GM12878 (cell line): ENCODE measurements at regions not wholly inside any gene's neighbourhood (a gene's known extent, or its start where the extent isn't known, plus 50 kb on each side); places are given as distances from the start of the nearest gene placed in this dataset.

ENCODE experiments used
- ATAC-seq: fragments of 200-7000 bp; cut with Tn5 transposase; 3 replicates; pipeline ENCODE4 v1.9.1; 2020; ENCODE audit warnings: mild to moderate bottlenecking, moderate library complexity
- BruUV-seq: library from RNA; stranded (reverse); fragments of 400-500 nt; replicated peaks from 2 replicates; lab custom pipeline; 2021; lab: Mats Ljungman, UMichigan
- CTCF ChIA-PET: fragments of 300-600 bp; sonication (Branson Sonifier 250); formaldehyde crosslinking; extraction: SDS; loops from one replicate; lab custom pipeline; 2021; ENCODE audit warnings: inconsistent platforms; lab: Yijun Ruan, JAX
- POLR2A ChIA-PET: fragments of 350-600 bp; formaldehyde crosslinking; extraction: SDS; loops from one replicate; lab custom pipeline; 2021; ENCODE audit warnings: inconsistent platforms; lab: Charles Lee
- RAD21 ChIA-PET: fragments of 300-600 bp; sonication (Branson Sonifier 250); formaldehyde crosslinking; loops from one replicate; lab custom pipeline; 2023; ENCODE audit warnings: antibody characterized with exemption; ENCODE audit not compliant: unreplicated experiment; lab: Charles Lee
- SMC1A ChIA-PET: fragments of 300-600 bp; sonication (Branson Sonifier 250); formaldehyde crosslinking; loops from one replicate; lab custom pipeline; 2023; ENCODE audit not compliant: unreplicated experiment, uncharacterized antibody; lab: Charles Lee
- DNase-seq: peaks from one replicate; pipeline ENCODE4 v3.0.0-alpha.2; 2011; ENCODE audit warnings: low read depth, low spot score
- FAIRE-seq: peaks from 3 replicates; lab custom pipeline; 2011; peaks lifted over from hg19 to GRCh38; lab: Jason Lieb, UNC
- H2AFZ ChIP-seq: 2 replicates; pipeline ENCODE4 v1.6.0; 2011; ENCODE audit warnings: low read depth, low read length, control low read depth; ENCODE audit not compliant: control insufficient read depth
- H3K27ac ChIP-seq: 2 replicates; pipeline ENCODE4 v1.5.1; 2011; ENCODE audit warnings: control low read depth; ENCODE audit not compliant: control insufficient read depth, insufficient read depth
- H3K27me3 ChIP-seq, 2 experiments: replicated peaks in 1 of 2; 2 replicates each; pipeline versions ENCODE4 v1.6.0 to v1.6.1; 2011; ENCODE audit warnings: low read length in 1 of 2; ENCODE audit not compliant: control insufficient read depth in 2 of 2, insufficient read depth in 2 of 2
- H3K36me3 ChIP-seq, 2 experiments: 2 replicates each; pipeline ENCODE4 v1.5.1; 2011; ENCODE audit warnings: low read length in 1 of 2; ENCODE audit not compliant: control insufficient read depth in 2 of 2, insufficient read depth in 2 of 2
- H3K4me1 ChIP-seq: 2 replicates; pipeline ENCODE4 v1.6.1; 2011; ENCODE audit warnings: mild to moderate bottlenecking, low read length, moderate library complexity, mixed read lengths; ENCODE audit not compliant: control insufficient read depth, insufficient read depth
- H3K4me2 ChIP-seq: 2 replicates; pipeline ENCODE4 v1.6.0; 2011; ENCODE audit warnings: control low read depth; ENCODE audit not compliant: control insufficient read depth, insufficient read depth
- H3K4me3 ChIP-seq: fragments of 200-600 bp; sonication (generic); 2 replicates; pipeline ENCODE4 v1.5.1; 2016
- H3K79me2 ChIP-seq: 2 replicates; pipeline ENCODE4 v1.6.0; 2011; ENCODE audit warnings: low read length; ENCODE audit not compliant: control insufficient read depth, insufficient read depth
- H3K9ac ChIP-seq: 2 replicates; pipeline ENCODE4 v1.8.0; 2011; ENCODE audit warnings: low read length, control low read depth, mixed read lengths; ENCODE audit not compliant: control insufficient read depth, insufficient read depth
- H3K9me3 ChIP-seq: replicated peaks from 3 replicates; pipeline ENCODE4 v1.5.1; 2011; ENCODE audit warnings: mild to moderate bottlenecking, low read length; ENCODE audit not compliant: control insufficient read depth, insufficient read depth
- H4K20me1 ChIP-seq: 2 replicates; pipeline ENCODE4 v1.6.0; 2011; ENCODE audit not compliant: control insufficient read depth, insufficient read depth
- ATF3 ChIP-seq: IDR thresholded peaks from 2 replicates; pipeline ENCODE4 v1.6.1; 2011; ENCODE audit warnings: low read depth, mild to moderate bottlenecking, low read length, moderate library complexity, borderline replicate concordance; ENCODE audit errors: extremely low read depth
- ATF7 ChIP-seq: fragments of 450-650 bp; IDR thresholded peaks from 2 replicates; pipeline ENCODE4 v1.6.1; 2016; ENCODE audit warnings: low read depth, mild to moderate bottlenecking
- CEBPZ ChIP-seq: fragments of 150-350 bp; IDR thresholded peaks from 2 replicates; pipeline ENCODE4 v1.6.1; 2016; ENCODE audit warnings: low read depth, low read length
- EED ChIP-seq: sonication (generic); IDR thresholded peaks from 2 replicates; pipeline ENCODE4 v1.6.1; 2016; ENCODE audit warnings: antibody characterized with exemption, low read depth
- HDGF ChIP-seq: fragments of 450-650 bp; IDR thresholded peaks from 2 replicates; pipeline ENCODE4 v1.6.1; 2016; ENCODE audit warnings: antibody characterized with exemption
- NFYB ChIP-seq: IDR thresholded peaks from 2 replicates; pipeline ENCODE4 v1.6.1; 2011; ENCODE audit warnings: low read depth, mild to moderate bottlenecking, low read length, improper control_type of control experiment, moderate library complexity; ENCODE audit not compliant: insufficient read depth
- SMAD1 ChIP-seq: fragments of 450-650 bp; IDR thresholded peaks from 2 replicates; pipeline ENCODE4 v1.6.1; 2018; ENCODE audit warnings: mild to moderate bottlenecking, low read depth; ENCODE audit not compliant: partially characterized antibody
- SUPT20H ChIP-seq: IDR thresholded peaks from 2 replicates; pipeline ENCODE4 v1.6.1; 2011; ENCODE audit warnings: low read depth, mild to moderate bottlenecking, low read length, moderate library complexity, borderline replicate concordance; ENCODE audit not compliant: control insufficient read depth
- ZBTB4 ChIP-seq: fragments of 450-650 bp; formaldehyde crosslinking; IDR thresholded peaks from 2 replicates; pipeline ENCODE4 v1.4.0; 2022; ENCODE audit warnings: mild to moderate bottlenecking, moderate library complexity
- ZZZ3 ChIP-seq: IDR thresholded peaks from 2 replicates; pipeline ENCODE4 v1.6.1; 2011; ENCODE audit warnings: low read depth; ENCODE audit not compliant: control insufficient read depth, insufficient read length
- WGBS: methylation state at CpG from one replicate; pipeline ENCODE4 v1.1.6; 2016; ENCODE audit warnings: low lambda C conversion rate; ENCODE audit not compliant: insufficient replicate concordance, insufficient coverage; ENCODE audit errors: missing lambda C conversion rate; 5-methylcytosine and 5-hydroxymethylcytosine counted together
- in situ Hi-C: fragments of 300-500 bp; cut with MboI; formaldehyde crosslinking; loops from 9 replicates; pipeline ENCODE4 v1.14.3; 2018; ENCODE audit warnings: mixed read lengths
- intact Hi-C: fragments of 100-400 bp; cut with micrococcal nuclease; formaldehyde crosslinking; loops from one replicate; pipeline ENCODE4 v1.14.2; 2022; ENCODE audit not compliant: unreplicated experiment

GRCh38 chr7:159207951-159208350 is 63.3 kb upstream of the VIPR2 start:
- WGBS, result 4% methylated on average over 2 of the region's 2 CpGs
- POLR2A ChIA-PET, result no interaction called here
- DNase-seq (no peak), ATAC-seq (no peak), FAIRE-seq (no peak)
- RAD21 ChIA-PET, result no interaction called here
- Histone ChIP-seq H3K4me3 (no peak overlapping the region), H3K4me1 (no peaks in the 10 kb centered on the region), H3K27ac (no peak overlapping the region), H3K36me3 (no peaks in the 10 kb centered on the region), H3K79me2 (no peaks in the 10 kb centered on the region), H3K9ac (no peak overlapping the region), H4K20me1 (no peaks in the 10 kb centered on the region), H2AFZ (no peak overlapping the region), H3K27me3 (no peaks in the 10 kb centered on the region), H3K4me2 (no peak overlapping the region), H3K9me3 (no peaks in the 10 kb centered on the region; the same call in 2 of the 3 replicates)
- in situ Hi-C loops, result no loop called here
- CTCF ChIA-PET, result interaction anchor here (0.5 kb wide), 1 partner anchor 1464 kb away, joined by 3 read pairs; no protein-coding TSS in a partner anchor
- TF ChIP-seq ZBTB4 (CRISPR knock-in tag), result no peak
- no peak for TF ChIP-seq NFYB
- TF ChIP-seq CEBPZ, result no peak
- TF ChIP-seq ATF3, result no peak
- TF ChIP-seq ATF7, result no peak
- no peak for TF ChIP-seq SMAD1
- TF ChIP-seq SUPT20H, result no peak
- TF ChIP-seq HDGF, result no peak
- TF ChIP-seq ZZZ3, result no peak
- TF ChIP-seq EED, result no peak
- intact Hi-C loops, result no loop called here
- SMC1A ChIA-PET, result no interaction called here
- no TSS peak for BruUV-seq
